GM19397 (cell line): ENCODE measurements at regions not wholly inside any gene's neighbourhood (a gene's known extent, or its start where the extent isn't known, plus 50 kb on each side); places are given as distances from the start of the nearest gene placed in this dataset.

Experiments used
- ATAC-seq: cut with Tn5 transposase; IDR thresholded peaks from one replicate; pipeline ENCODE4 v1.9.1; 2021; ENCODE audit warnings: mild to moderate bottlenecking, moderate library complexity; ENCODE audit not compliant: unreplicated experiment

DNA sequence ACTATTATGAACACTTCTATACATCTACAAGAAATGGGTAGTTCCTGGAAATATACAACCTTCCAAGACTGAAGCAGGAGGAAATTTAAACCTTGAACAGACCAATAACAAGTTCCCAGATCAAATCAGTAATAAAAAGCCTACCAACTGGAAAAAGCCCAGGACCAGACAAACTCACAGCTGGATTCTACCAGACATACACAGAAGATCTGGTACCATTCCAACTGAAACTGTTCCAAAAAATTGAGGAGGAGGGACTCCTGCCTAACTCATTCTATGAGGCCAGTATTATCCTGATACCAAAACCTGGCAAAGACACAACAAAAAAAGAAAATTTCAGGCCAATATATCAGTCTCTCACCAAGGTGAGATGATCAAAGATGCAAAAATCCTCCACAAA, 189.4 kb downstream of the RPS29 start:
- no peak for ATAC-seq

DNA sequence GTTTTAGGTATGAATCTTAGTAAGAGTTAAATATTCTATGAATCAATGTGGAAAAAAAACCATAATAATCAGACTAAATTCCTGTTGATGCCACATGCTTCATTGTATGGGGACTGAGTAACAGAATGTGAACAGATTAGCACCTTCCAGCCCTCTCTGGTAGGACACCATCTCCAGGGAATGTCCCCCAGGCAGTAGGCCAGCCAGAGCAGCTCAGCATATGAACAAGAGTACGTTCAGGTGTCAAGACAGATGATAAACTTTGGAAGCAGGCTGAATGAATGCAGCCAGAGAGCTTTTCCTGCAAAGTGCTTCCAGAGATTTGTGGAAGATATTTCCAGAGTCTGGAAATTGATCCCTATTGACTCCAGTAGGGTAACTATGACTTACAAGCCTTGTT, 204.4 kb downstream of the RPS29 start:
- ATAC-seq: no peak

- no peak for ATAC-seq
These were observed 218.5 kb downstream of the RPS29 start for GRCh38 chr14:49367696-49368095.

GRCh38 chr14:49366416-49366815, 219.8 kb downstream of the RPS29 start:
- no peak for ATAC-seq

DNA sequence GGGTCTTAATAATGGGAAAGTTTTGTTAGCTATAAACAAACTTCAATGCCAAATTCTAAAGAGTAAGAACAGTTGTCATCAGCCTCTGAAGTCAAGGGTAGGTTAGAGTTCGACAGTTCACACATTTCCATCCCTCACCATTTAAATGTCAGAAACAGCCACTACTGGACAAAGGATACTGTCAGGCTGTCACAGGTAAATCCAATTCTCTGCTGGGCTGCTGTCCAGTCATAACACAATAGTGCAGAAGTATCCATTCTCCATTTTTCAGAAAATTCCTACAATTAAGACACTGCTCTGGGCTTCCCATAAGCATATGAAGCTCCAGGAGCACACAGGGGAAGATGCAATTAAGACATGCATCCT, 221.4 kb downstream of the RPS29 start:
- no peak for ATAC-seq

DNA sequence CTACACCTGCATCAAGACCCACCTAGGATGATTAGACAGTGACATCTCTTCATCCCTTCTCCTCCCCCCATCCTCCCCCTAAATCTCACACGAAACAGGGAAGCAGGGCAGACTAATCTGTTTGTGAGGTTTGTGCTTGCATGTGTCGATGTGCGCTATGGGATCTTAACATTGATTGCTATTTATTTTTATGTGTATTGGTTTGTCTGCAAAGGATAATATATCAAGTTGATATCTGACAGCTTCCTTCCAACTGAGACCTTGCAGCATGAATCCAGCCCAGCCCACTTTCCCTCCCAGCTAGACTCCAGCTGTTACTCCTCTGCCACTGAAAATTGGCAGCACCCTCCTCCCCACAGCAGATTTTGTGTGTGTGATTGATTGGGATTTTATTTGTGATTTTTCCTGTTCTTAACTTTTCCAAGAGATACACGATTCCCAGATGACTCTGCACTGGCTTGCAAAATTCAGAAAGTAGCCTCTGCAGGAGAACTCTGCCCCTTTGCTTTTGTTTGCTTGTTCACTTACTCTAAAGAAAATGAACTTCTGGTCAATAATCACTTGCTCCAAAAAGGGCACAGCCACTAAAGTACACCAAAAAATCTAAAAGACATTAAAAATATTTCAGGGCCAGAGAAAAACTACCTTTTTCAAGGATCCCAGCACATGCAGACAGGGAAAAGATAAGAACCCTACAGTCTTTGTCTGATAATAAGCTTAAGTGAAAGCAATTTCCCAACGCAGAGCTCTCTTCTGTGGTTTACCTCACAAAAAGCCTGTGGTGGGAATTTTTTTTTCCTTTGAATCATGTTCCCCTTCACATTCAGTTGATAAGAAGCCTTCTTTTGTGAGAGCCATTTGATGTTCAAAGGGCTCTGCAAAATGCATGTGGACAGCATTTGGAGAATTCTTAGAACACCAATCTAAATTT, 222.1 kb downstream of the RPS29 start:
- no peak for ATAC-seq

DNA sequence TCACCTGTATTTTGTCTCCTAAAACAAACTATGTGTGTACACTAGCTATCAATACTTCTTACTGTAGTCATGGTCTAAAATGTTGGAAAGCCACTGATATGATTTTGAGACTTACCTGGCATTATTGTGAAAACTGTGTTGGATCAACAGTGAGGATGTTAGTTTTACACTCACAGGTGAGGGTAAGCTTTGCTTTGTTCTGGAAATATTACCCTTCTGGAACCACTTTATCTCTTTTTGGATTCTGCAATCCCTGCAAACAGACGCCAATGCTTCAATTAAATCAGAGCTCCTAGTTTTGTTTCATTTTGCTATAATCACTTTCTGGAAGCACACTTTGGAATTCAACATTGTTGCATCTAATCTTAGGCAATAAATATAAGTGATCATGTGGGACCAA, 223.3 kb downstream of the RPS29 start:
- no peak for ATAC-seq

DNA sequence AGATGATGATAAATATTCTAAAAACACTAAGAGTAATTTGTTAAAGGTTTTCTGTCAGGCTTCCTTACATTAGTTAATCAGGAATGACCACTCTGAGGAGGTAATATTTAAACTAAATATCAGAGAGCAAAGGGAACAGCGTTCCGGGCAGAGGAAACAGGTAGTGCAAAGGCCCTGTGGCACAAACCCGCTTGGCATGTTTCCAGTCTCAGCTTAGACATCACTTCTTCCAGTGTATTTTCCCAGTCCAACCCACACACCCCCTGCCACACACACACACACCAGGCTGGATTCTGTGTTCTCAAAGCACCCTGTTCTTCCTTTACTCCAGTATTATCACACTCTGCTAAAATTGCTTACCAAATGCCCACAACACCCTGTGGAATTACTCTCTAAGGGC, 247.1 kb downstream of the RPS29 start:
- no peak for ATAC-seq

- no peak for ATAC-seq
These were observed 266.4 kb downstream of the RPS29 start for GRCh38 chr14:49319810-49320209.

GRCh38 chr14:49315570-49315969, 270.6 kb downstream of the RPS29 start:
- ATAC-seq: no peak

GRCh38 chr14:49314737-49315136, 271.4 kb downstream of the RPS29 start:
- ATAC-seq: no peak

GRCh38 chr14:49313108-49313507, 273.1 kb downstream of the RPS29 start:
- ATAC-seq: no peak

DNA sequence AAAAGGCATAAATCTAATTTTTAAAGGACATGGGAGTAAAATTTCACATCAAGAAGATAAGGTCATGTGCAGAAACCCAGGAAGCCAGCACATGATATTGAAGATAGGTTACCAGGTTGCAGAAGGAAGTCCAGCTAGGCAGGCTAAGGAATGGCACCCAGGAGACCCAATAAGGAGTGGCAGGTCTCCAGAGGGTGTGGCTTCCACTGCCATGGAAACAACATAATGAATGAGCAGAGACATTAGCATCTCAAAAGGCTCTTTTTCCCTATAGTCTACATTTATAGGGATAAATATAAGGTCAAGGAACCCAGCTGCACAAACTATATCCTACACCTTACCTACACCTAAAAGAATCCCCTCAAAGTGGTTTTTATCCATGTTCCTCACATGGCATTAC, 275.9 kb downstream of the RPS29 start:
- no peak for ATAC-seq

DNA sequence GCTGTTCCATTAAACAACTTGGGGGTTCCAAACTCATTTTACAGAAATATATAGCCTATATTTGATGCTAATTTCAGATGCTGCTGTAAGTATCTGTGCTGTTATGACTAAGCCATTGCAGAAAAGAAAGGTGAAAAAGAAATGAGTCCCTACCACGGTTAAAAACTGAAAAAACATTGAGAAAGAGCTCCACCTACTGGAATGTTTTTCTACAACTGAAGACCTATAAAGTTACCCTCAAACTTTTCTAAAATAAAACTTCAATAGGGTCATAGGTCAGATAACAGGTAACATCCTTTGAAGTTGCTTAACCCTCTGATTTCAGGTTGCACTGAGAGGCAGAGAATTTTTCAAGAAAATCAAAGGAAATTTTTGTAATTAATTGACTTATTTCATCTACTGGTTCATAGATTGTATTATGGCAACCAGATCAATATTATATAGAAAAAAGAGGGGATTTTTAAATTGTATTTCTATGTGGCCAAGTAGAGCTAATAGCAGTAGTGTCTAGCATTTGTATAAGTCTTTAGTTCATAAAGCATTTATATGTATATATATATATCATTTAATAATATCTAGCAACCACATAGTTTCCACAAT, 279.9 kb downstream of the RPS29 start:
- no peak for ATAC-seq

- ATAC-seq: no peak
These were observed 282.1 kb downstream of the RPS29 start for GRCh38 chr14:49303946-49304516.

GRCh38 chr14:49297102-49297501, 289.1 kb downstream of the RPS29 start:
- ATAC-seq: no peak

GRCh38 chr14:49294621-49295148, 291.5 kb downstream of the RPS29 start:
- ATAC-seq: no peak

- no peak for ATAC-seq
These were observed 299.2 kb downstream of the RPS29 start for GRCh38 chr14:49287004-49287403.

GRCh38 chr14:49286257-49286983, 299.8 kb downstream of the RPS29 start:
- no peak for ATAC-seq

GRCh38 chr14:49280566-49280965, 305.6 kb downstream of the RPS29 start:
- ATAC-seq: no peak

GRCh38 chr14:49250517-49250916, 335.7 kb downstream of the RPS29 start:
- no peak for ATAC-seq
